GM19035 (cell line): ENCODE measurements at regions not wholly inside any gene's neighbourhood (a gene's known extent, or its start where the extent isn't known, plus 50 kb on each side); places are given as distances from the start of the nearest gene placed in this dataset.

Experiments
- ATAC-seq: cut with Tn5 transposase; IDR thresholded peaks from one replicate; pipeline ENCODE4 v1.9.1; 2021; ENCODE audit not compliant: unreplicated experiment

GRCh38 chr12:107888789-107889188, 114.3 kb downstream of the ASCL4 start:
- no peak for ATAC-seq

DNA sequence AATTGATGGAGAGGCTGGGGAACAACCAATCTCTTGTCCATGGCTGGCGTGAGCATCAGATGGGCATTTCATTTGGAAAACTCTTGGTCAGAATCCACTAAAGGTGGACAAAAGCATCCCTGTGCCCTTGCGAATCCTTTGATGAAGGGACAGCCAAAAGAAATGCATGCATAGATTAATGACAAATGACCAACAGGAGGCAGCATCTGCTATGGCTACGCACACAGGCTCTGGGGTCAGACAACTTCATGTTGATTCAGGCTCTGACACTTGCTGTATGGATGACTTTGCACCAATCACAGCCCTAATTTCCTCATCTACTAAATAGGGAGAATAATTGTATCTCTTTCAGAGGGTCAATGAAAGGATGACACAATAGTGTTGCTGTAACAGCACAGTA, 117.5 kb downstream of the ASCL4 start:
- no peak for ATAC-seq

- no peak for ATAC-seq
Observed at GRCh38 chr12:107894589-107894988, 120.1 kb downstream of the ASCL4 start.

GRCh38 chr12:107895966-107896365, 121.5 kb downstream of the ASCL4 start:
- no peak for ATAC-seq

DNA sequence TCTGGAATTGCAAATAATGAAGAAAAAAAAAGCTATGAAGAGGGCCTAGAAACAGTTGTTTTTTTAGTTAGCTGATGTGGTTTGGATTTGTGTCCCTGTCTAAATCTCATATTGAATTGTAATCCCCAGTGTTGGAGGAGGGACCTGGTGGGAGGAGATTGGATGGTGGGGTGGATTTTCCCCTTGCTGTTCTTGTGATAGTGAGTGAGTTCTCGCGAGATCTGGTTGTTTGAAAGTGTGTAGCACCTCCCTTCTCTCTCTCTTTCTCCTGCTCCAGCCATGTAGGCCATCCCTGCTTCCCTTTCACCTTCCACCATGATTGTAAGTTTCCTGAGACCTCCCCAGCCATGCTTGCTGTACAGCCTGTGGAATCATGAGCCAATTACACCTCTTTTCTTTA, 126.1 kb downstream of the ASCL4 start:
- no peak for ATAC-seq

DNA sequence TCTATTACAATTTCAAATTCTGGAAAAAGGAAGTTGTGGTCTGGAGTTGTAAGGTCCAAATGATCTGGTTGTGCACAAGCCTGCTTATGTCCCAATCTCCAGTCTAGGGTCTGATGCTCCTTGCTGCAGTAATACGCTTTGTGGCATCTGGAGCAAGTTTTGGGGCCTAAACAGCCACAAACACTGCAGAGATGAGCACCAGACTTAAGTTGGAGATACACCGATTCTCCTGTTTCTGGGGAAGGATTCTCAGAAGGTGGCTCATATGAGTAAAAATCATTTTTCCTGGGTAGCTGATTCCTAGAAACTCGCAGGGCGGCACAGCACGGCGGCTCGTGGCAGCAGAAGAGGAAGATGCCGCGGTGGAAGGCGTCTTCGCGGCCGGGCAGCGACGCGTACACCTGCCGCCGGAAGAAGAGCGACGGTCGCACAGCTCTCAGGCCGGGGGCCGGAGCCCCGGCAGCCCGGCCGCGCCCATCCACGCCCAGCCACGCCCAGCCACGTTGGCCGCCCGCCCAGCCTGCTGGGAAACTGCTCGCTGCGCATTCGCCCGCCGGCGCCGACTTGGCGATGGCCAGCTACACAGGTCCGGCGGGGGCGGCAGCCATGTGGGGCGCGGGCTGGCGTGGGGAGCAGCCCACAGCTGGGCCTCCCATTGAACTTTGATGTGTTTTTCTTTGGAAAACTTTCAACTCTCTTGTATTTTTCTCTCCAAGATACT, 129.0 kb downstream of the ASCL4 start:
- peak; percentile 90 for ATAC-seq

DNA sequence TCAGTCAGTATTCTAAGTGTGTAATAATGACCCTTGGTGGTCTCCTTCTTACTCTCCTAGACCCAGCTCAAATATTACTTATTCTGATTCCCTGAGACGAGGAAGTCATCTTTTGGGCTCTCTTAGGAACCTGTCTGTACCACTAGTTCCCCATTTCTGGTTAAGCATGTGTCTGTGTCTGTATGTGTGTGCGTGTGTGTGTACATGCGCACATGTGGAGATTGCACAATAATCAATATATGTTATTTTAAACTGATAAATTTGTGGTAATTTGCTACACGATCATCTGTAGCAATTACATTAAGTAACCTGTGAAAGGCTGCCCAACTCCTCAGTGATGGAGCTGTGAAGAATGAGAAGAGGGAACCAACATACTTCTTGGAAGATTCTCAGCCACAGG, 132.2 kb downstream of the ASCL4 start:
- no peak for ATAC-seq

GRCh38 chr12:107912421-107913004, 138.0 kb downstream of the ASCL4 start:
- ATAC-seq, result peak; percentile 72

DNA sequence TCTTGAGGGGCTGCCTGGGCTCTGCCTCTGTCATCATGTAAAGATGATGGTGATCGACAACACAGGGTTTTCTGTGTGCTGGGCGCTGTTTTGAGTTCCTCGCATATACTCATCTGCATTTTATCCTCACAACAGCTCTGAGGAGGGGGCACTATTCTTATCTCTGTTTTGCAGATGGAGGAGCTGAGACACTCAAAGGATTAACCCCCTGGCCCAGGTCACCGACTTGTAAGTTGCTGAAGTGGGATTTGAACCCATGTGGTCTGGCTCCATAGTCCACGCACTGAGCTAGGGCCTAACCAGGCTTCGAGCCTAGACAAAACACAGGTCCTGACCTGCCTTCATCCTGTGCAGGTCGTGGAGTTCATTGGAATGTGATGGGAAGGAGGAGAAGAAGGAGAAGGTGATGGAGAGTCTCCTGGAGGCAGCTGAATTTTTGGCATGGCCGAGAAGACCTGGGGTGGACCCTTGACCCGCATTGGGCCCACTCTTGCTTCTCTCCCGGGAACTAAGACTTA, 140.0 kb downstream of the ASCL4 start:
- no peak for ATAC-seq

DNA sequence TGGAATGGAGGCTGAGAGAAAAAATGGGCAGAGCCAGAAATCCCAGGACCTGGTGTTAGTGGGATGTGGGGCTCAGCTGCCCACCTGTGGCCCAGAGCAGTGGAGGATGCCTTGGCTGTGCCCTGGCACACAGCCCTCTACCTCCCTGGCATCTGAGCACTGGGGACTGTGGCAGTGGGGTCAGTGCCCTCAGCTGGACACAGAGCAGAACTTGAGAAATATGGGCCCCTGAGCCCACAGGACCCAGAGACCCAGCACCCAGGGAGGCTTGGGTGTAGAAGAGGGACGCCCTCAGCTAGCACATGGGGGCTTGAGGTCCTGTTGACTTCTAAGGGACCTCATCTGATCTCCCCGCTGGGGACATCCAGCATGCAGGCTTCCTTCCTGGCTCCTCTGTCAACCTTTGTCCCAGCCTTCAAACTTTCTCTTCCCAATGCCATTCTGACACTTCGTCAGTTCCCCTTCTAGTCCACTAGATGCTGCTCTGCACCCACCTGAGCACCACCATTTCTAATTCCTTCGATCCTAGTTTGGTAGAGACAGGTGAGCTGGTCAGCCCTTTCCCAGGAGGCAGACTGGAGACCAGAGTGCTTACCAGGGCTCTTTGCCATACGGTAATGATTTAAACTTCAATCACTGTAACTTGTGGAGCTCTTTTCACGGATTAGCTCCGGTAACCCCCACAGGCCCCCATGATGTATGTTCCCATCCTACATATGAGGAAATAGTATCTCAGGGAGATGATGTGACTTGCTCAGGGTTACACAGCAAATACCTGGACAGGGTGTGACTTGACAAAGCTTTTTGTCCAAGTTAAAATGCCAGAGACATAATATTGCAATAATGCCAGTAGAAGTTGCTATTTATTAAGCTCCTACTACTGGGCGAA, 143.7 kb downstream of the ASCL4 start:
- no peak for ATAC-seq

GRCh38 chr12:107921062-107921461, 146.6 kb downstream of the ASCL4 start:
- no peak for ATAC-seq

DNA sequence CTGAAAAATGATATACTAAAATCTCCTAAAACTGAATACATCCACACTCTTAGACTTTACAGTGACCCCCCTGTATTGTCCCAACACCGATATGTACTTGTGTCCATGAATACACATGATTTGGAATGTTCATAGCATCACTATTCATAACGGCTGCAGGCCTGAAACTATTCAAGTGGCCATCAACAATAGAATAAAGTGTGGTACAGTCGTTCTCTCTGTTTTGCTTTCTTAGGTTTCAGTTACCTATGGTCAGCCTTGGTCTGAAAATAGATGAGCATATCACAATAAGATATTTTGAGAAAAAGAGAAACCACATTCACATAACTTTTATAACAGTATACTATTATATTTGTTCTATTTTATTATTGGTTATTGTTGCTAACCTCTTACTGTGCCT, 150.6 kb downstream of the ASCL4 start:
- ATAC-seq, result no peak

DNA sequence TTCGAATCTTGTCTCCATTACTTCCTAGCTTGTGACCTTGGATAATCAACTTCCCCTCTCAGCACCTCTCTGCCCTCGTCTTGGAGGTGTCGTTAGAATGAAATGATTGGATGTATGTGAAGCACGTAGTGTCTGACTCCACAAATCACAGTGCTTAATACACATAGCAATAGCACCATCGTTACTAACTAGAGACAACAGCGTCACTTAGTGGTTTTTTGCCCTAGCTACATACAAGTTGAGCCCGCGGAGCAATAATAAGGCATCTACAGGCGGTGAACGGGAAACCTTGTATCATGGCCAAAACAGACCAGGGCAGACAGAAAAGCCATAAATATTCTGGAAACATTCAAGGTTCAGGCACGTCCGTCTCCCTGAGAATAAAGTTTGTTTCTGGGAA, 154.9 kb downstream of the ASCL4 start:
- no peak for ATAC-seq

DNA sequence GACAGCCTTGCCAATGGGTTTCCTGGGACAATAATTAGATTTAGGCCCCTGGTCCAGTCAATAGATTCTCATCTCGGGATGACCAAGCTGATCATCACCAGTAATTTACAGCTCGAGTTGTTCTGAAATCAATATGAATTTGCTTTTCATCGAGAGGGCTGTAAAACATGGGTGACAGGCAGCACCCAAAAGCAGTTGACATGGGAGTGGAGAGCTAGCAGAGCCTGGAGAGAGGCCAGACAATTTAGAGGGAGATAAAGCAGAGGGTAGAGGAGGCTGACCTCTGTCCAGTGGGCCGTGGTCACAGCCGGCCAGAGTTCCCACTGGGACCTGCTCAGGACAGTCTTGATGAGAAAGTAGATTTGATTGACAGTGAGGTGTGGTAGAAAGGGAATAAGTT, 157.3 kb downstream of the ASCL4 start:
- ATAC-seq, result no peak

GRCh38 chr12:107938446-107938845, 163.9 kb downstream of the ASCL4 start:
- no peak for ATAC-seq

DNA sequence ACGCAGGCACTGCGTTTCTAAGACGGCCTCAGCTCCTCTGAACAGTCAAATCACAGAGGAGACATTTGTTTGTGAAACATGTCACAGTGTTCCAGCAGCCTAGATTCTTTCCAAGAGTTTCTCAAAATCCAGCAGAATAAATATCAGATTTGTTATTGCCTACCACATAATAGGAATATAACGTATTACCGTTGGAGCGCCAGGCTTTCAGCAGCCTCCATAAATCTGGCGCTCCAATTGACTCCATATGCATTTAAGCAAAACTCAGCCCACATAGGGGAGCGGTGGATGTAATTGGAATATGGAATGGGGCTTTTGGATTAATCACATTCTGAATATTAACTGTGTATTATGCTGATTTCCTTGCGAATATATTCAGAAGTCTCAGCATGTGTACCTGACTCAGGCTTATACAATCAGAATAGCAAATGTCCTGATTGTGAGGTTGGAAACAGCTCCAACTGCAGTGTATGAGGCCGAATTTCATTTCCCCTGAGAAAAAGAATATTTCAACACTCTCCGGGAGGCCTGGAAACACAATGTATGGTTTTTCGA, 174.0 kb downstream of the ASCL4 start:
- ATAC-seq, result no peak

GRCh38 chr12:107951024-107951423, 176.5 kb downstream of the ASCL4 start:
- no peak for ATAC-seq

GRCh38 chr12:107955966-107956643, 173.0 kb upstream of the WSCD2 start:
- no peak for ATAC-seq

DNA sequence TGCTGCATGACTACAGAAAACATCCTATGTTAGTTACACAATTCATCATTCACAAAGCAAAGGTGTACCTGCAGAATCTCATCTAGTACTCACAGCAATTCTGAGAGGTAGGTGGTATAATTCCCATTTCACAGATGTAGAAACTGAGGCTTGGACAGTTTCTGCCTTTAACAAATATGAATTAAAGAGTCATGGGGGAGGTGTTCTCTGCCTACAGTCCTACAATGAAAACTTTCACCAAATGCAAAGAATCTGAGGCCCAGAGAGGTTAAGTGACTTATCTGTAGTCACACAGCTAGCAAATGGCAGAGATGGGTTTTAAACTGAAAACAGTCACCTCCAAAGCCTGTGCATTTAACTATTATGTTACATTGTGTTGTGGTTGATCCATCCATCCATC, 171.6 kb upstream of the WSCD2 start:
- no peak for ATAC-seq

- ATAC-seq, result no peak
Observed at GRCh38 chr12:107963635-107964034, 165.5 kb upstream of the WSCD2 start.

- no peak for ATAC-seq
Observed at GRCh38 chr12:107967170-107967569, 161.9 kb upstream of the WSCD2 start.
